Activated CD4-positive, alpha-beta T cell treated with anti-CD3 and anti-CD28 coated beads, Interleukin-2, Interleukin-6, amounts not matched to agents 100 ng/mL and 50 ng/mL, durations not matched to agents 16 hours and 8 hours (primary cell): ENCODE measurements at regions not wholly inside any gene's neighbourhood (a gene's known extent, or its start where the extent isn't known, plus 50 kb on each side); places are given as distances from the start of the nearest gene placed in this dataset.
"Not testable (repeated sequence)": the region's sequence is repeated elsewhere in the genome, so short reads cannot be mapped to it uniquely, and the experiment has no call there.

Experiments
- DNase-seq: peaks from one replicate; pipeline ENCODE4 v3.0.0-alpha.2; 2020

GRCh38 chr14:84433961-84434360 lies 1096.0 kb upstream of the FLRT2 start:
- no peak for DNase-seq

DNA sequence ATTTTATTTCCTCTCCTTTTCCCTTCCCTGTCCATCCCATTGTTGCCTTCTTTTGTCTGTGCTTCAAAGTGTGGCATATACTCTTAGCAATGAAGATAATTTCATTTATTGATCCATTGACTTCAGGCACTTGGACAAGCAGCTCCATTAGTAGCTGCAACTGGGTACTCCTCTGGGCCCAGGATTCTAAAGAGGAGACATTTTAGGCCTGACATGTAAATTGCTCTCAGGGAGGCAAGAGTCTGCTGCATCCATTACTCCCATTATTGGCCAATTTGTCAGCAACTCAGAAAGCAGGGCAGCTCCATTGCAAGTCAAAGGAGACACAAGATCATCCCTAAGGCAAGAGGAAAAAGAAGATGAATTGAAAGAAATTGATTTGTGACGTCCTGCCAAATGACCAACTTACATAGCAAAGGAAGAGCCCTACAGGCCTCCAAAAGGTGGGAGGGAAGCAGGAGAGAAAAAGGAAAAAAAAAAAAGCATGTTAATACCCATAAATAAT lies 1094.1 kb upstream of the FLRT2 start:
- no peak for DNase-seq

DNA sequence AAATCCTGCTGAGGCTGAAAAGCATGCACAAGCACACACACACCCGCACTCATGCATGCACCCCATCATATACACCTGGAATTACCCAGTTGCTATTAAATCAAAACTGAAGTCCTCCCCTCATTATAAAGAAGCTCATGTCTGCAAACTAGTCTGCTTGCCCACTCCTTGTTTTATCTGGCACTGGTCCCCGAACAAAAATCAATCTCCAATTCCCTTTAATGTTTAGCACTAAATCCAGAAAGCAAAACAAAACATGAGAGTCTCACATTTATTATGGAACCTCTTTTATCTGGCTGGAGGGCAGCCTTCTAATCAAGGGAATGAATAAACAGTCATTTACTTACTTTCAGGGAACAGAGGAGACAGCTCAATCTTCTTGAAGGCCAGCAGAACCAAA lies 1093.4 kb upstream of the FLRT2 start:
- DNase-seq: no peak

- no peak for DNase-seq
These were observed 1087.4 kb upstream of the FLRT2 start for GRCh38 chr14:84442521-84442920.

- DNase-seq: no peak
These were observed 1084.5 kb upstream of the FLRT2 start for GRCh38 chr14:84445486-84445885.

DNA sequence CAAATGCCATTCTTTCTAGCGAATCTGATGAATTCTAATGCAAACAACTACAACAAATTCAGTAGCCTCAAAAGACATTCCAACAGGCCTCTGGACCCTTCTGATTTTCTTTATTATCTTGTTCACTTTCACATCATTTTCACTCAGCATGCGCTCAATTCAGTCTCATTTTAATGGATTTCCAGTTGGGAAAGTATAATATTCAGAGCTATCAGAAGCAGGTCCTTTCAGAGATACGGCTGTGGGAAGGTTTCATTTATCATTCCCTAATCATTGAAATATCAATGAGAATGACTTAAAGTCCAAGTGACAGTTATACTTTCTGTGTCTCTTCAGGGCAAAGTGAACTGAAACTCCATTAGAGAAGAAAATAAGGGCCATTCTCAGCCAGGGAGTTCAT lies 1083.7 kb upstream of the FLRT2 start:
- DNase-seq: no peak

DNA sequence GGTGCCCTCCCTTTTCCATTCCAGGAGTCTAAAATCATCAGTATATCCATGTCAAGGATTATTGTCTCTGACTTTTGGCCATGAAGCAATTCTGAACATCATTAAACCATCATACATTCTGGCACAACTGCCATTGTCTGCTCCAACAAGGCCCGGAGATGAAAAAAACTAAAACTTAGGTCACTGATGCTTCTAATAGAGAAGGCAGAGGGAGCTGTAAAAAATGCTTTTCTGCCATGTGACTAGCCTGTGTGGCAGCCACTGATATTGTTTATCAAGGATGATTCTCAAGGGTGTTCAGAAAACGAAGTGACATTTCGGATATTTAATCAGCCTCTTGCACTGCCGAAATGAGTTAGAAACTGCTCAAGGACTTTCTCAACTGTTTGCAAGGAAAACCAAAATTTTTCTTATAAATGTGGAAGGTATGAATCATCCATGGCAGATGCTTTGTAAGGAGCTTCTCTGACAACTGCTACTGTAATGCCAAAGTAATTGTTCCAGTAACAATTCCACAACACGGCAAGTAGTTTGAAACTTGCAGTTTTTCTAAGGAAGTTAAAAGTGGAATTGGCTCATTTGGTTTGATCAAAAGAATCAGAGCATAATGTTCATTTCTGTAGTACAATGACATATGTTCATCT lies 1076.5 kb upstream of the FLRT2 start:
- DNase-seq: no peak

GRCh38 chr14:84454114-84454513 lies 1075.8 kb upstream of the FLRT2 start:
- DNase-seq: no peak

DNA sequence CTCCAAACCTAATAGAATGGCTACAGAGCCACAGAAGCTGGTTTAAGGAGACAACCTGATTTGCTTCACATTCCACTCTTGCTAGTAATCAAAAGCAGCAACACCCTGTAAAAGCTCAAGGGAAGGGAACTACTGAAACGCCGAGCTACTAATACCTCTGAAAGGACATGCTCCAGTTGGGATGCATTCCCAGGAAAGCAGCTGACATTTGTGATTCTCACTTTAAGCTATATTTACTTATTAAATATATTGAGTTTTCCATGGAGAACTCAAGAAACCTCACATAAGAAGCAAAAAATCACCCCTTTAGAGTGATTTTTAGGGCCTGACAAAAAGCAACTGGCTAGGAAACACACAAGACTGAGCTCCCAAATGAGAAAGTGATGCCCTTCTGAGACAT lies 1073.0 kb upstream of the FLRT2 start:
- no peak for DNase-seq

DNA sequence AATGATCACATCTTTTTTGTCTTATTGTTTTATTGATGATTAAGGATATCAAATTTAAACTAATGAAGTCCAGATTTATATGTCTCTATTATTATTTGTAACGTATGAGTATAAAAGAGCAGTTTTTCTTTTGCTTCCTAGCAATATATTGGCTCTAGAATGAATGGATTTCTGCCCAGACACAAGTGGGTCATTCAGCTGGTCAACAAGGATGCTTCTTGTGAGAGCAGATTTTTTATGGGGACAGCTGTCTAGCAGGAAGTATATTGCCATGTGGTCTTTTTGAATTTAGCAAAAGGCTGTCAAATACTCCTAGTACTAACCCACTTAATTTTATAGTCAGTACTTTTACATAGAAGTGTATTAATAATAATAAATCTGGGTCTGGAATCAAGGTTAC lies 1071.1 kb upstream of the FLRT2 start:
- no peak for DNase-seq

DNA sequence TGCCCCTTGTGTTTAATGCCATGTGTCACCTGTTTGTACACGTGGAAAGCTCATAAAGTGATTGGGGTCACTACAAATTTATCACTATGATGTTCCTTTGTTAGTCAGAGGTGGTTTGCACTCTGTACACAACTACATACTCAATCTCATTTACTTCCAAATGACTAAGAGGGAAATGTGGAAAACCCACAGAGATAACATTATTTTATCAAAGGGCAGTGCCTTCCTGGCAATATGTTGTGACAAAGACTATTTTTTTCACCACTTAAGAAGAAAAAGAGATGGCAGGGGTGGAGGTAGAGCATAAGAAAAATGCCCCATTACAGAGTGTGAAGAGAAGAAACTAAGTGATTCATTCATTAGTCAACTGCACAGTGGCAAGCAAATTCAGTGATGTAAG lies 1064.1 kb upstream of the FLRT2 start:
- no peak for DNase-seq

GRCh38 chr14:84468153-84468552 lies 1061.8 kb upstream of the FLRT2 start:
- DNase-seq: no peak

DNA sequence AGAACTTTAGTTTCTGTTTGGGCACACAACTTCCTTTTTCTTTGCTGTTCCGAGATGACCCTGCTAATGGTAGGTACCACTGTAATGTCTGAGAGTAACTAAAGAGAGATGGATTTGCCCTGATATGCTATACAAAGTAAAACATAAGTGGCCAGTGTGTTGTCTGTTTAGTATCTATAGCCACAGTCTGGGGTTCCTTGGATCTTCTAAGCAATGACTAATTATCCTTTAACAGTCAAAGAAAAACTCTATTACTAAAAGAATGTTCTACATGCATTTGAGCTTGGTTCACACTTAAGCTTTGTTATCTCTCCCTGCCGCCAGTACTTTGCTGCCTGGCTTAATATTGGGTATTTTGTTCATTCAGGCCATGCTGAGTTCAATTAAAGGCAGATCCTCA lies 1051.9 kb upstream of the FLRT2 start:
- no peak for DNase-seq

DNA sequence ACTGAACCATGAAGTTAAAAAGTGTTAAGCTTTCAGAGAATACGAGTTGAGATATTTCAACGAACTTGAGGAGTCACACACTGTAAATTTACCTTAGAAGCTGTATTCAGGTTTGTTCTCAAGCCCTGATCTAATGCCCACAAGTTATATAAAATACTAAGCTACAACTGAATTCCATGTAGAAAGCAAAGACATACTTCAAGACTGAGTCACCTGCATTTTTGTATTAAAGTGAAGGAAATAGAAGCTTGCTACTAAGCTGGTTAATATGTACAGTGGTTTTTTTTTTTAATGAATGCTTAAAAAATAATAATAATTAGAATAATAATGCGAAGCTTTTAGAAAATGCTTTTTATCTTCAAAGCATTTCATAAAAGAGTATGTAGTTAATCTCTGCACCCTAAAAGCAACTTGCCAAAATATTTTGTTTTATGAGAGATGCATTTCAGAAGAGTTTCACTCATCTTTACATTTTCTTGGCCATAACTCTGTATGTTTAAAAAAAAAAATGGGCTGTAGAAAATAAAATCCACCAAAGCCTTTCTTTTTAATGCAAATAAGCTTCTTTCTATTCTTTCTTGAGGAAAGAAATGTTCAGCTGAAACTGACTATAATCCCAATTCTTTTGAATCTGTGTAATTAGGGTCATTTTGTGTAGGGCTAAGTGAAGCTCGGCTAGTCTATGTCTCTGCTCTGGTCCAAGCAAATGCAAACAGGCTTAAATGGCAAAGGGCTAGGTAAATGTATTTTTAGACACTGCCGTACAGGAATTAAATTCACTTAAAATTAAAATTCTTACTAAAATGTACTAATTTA lies 1047.5 kb upstream of the FLRT2 start:
- no peak for DNase-seq

DNA sequence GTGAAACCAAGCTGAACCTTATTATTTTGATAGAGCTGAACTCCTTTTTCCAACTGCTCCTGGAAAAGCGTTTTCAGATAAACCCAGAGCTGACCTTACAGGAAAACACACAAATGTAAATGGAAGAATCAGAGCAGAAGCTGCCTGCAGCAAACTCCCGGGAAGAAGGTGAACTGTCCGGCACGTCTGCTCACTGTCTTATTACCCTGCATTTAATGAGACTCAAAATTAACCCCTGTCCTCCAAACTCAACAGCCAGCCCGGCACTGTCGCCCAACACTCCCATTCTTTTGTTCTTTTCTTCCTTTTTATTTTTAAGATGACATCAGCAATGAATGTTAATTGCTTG lies 1046.9 kb upstream of the FLRT2 start:
- no peak for DNase-seq

GRCh38 chr14:84484243-84484642 lies 1045.7 kb upstream of the FLRT2 start:
- not testable (repeated sequence) for DNase-seq

DNA sequence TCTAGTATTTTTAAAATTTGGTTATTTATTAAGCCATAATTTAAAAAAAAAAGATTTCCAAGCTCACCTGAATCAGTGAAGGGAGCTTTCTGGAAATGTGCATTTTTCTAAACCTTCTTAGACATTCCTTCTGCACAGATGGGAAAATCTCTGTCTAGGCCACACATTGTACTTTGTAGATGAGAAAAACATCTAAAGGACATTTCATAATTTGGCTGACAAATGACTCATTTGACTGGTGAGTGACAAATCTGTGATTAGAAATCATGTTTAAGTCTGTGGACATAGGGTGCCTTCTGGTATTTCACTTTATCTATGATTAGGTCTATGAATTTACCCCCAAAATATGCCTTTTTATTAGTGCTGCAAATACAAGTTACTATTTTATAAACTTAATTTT lies 1044.9 kb upstream of the FLRT2 start:
- no peak for DNase-seq

- no peak for DNase-seq
These were observed 1039.9 kb upstream of the FLRT2 start for GRCh38 chr14:84490081-84490480.

DNA sequence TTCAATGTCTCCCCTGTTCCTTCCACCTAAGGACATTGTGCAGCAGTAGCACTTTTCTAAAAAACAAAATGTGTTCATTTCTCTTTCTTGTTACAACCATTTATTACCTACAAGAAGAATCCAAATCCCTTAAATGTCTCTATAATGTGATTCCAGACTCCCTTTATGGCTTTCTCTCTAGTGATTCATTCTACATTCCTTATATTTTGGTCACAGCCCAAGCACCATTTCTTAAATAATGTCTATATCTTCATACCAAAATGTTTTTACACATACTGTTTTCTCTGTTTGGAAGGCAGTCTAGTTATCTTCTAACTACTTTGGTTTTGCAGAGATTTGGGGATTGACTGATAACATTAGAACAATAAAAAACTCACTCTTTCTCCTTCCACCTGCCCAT lies 1037.3 kb upstream of the FLRT2 start:
- DNase-seq: no peak

DNA sequence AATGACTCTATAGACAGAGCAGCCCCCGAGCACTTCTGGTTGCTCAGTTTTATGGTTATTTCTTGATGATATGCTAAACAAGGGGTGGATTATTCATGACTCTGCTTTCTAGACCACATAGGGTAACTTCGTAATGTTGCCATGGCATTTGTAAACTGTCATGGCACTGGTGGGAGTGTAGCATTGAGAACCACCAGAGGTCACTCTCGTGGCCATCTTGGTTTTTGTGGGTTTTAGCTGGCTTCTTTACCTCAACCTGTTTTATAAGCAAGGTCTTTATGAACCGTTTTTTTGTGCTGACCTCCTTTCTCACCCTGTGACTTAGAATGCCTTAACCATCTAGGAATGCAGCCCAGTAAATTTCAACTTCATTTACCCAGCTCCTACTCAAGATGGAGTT lies 1036.2 kb upstream of the FLRT2 start:
- DNase-seq: no peak

GRCh38 chr14:84496677-84497076 lies 1033.3 kb upstream of the FLRT2 start:
- DNase-seq: no peak

DNA sequence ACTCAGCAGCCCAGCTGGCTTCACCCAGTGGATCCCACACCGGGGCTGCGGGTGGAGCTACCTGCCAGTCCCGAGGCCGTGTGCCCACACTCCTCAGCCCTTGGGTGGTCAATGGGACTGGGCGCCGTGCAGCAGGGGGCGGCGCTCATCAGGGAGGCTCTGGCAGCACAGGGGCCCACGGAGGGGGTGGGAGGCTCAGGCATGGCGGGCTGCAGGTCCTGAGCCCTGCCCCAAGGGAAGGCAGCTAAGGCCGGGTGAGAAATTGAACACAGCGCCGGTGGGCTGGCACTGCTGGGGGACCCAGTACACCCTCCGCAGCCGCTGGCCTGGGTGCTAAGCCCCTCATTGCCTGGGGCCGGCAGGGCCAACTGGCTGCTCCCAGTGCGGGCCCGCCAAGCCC lies 1017.1 kb upstream of the FLRT2 start:
- not testable (repeated sequence) for DNase-seq

GRCh38 chr14:84519836-84520235 lies 1010.1 kb upstream of the FLRT2 start:
- no peak for DNase-seq

- no peak for DNase-seq
These were observed 1009.1 kb upstream of the FLRT2 start for GRCh38 chr14:84520711-84521338.
